ENCODE measurements at regions not wholly inside any gene's neighbourhood (a gene's known extent, or its start where the extent isn't known, plus 50 kb on each side); places are given as distances from the start of the nearest gene placed in this dataset.
"Not testable (repeated sequence)": the region's sequence is repeated elsewhere in the genome, so short reads cannot be mapped to it uniquely, and the experiment has no call there.

DNA sequence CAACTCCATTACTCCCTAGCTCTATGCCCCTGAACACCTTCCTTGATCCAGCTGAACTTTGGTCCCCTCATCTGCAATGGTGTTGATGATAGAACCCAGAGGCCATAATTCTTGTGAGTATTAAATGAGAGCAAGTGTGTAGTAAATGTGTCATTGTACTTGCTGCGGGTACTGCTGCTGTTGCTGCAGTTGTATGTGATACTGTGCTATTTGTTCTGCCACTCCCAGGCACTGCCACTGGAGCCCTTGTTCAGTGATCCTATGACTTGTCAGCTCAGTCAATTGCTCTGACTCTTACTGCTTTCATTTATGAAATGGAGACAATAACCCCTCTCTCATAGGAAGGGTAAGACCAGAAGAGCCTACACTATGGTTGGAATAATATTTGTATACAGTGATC lies 136.9 kb upstream of the PLGLB2 start:
- DNase-seq (ENCODE audit: low read depth), result not testable (repeated sequence)

DNA sequence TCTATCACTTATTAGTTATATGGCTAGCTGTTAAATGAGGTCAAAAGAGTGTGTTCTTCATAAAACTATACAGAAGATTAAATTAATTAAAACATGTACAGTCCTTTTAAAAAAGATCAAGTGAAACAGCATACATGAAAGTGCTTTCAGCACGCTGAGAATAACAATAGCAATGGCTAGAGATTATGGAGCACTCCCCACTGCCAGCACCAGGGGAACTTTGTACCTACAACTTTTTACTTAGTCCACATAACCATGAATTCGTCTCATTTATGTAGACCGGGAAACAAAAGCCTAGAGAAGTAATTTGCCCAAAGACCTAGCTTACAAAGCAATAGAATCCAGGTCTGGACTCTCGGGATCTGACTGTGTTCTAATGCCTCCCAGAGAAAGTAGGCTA lies 136.5 kb upstream of the PLGLB2 start:
- not testable (repeated sequence) for DNase-seq (ENCODE audit: low read depth)

DNA sequence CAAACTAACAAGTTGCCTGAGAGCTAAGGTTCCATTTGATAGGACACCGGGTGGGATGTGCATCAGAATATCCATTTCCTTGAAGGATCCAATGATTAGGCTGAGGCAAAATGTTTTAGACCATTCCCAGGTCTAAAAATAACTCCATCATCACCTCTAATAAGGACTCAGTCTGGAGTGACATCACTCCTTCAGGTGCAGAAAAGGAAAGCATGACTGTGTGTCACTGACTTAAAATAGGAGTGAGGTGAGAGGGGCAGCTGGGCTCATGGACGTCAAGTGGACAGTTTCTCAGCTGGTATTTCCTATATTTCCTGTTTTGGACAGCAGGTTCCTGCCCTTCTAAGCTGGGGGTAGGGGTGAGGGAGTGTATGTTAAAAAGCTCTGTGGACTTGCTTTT lies 135.9 kb upstream of the PLGLB2 start:
- not testable (repeated sequence) for DNase-seq (ENCODE audit: low read depth)

DNA sequence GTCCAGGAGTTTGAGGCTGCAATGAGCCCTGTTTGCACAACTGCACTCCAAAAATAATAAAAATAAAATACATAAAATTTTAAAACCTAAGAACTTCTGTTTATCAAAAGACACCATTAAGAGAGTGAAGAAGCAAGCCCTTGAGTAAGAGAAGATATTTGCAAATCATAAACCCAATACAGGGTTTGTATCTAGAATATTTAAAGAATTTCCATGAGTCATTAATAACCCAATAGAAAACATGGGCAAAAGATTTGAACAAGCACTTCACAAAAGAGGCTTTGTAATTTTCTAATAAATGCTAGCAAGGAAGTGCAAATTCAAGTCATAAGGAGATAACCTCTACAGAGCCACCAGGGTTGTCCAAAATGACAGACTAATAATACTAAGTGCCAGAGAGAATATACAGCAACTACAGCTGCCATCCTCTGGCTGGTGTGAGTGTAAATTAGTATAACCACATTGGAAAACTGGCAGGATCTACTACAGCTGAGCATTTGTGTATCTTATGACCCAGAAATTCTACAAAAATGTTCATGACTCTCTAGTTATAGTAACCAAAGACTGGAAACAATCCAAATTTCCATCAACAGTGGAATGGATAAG lies 133.0 kb upstream of the PLGLB2 start:
- not testable (repeated sequence) for DNase-seq (ENCODE audit: low read depth)

DNA sequence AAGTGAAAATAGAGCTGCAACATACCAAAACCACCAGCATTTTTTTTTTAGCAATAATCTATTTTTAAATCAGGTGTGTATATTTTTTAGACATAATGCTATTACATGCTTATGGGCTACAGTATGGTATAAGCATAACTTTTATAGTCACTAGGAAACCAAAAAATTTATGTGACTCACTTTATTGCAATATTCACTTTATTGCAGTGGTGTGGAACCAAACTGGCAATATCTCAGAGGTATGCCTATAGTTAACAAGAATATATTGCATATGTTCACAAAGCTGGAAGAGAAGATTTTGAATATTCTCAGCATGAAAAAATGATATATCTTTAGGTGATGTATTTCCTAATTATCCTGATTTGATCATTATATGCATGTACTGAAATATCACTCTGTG lies 128.8 kb upstream of the PLGLB2 start:
- not testable (repeated sequence) for DNase-seq (ENCODE audit: low read depth)

- not testable (repeated sequence) for DNase-seq (ENCODE audit: low read depth)
These were observed 126.7 kb upstream of the PLGLB2 start for GRCh38 chr2:87621139-87621538.

DNA sequence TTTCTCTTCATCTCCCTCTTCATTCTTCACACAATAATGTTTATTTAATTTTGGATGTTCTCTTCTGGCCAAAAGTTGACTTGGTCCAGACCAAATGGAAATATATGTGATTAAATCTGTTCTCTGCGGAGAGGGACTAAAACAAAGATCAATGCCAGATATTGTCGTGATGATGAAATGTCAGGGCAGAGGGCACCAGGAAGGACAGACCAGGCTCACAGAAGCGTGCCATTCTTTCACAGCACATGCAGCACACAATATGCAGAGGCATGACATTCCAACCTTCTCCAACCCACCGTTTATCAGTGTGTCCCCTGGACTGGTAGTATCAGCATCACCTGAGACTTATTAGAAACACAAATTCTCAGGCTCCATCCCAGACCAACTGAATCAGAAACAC lies 125.2 kb upstream of the PLGLB2 start:
- DNase-seq (ENCODE audit: low read depth), result not testable (repeated sequence)

- DNase-seq (ENCODE audit: low read depth), result not testable (repeated sequence)
These were observed 118.1 kb upstream of the PLGLB2 start for GRCh38 chr2:87629491-87630458.

- not testable (repeated sequence) for DNase-seq (ENCODE audit: low read depth)
These were observed 117.0 kb upstream of the PLGLB2 start for GRCh38 chr2:87630892-87631291.

- not testable (repeated sequence) for DNase-seq (ENCODE audit: low read depth)
These were observed 116.5 kb upstream of the PLGLB2 start for GRCh38 chr2:87631402-87631801.

- DNase-seq (ENCODE audit: low read depth), result not testable (repeated sequence)
These were observed 114.5 kb upstream of the PLGLB2 start for GRCh38 chr2:87633287-87633963.

- not testable (repeated sequence) for DNase-seq (ENCODE audit: low read depth)
These were observed 113.8 kb upstream of the PLGLB2 start for GRCh38 chr2:87634106-87634505.

DNA sequence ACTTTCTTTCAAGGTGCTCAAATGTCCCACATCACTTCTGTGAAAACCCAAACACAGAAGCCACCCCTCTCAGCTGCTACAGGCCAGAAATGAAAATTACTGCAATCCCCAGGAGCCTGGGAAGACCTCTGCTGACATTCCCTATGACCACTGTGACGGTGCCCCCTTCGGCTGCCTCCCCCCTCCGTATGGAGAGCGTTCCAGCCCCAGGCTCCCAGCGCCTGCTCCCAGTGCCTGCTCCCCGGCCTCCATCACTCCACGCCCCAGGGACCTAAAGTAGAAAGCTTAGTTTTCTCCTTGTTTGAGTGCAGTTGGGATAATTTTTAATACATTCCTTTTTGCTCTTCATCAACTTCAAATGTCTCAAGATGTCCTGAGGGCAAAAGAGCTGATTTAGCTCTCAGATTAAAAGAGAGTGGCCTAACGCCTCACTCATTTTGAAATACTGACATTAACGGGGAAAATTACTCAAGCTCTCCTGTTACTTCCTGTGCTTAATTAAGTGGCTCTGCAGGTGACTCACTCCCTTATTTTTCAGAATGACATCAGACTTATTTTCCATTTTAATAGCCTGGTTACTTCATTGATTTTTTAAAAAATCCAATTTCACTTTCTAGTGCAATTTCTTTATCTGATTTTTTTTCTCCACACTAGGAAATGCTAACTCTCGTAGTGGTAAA lies 112.8 kb upstream of the PLGLB2 start:
- not testable (repeated sequence) for DNase-seq (ENCODE audit: low read depth)

GRCh38 chr2:87636246-87636645 lies 111.6 kb upstream of the PLGLB2 start:
- DNase-seq (ENCODE audit: low read depth), result not testable (repeated sequence)

GRCh38 chr2:87636735-87637134 lies 111.2 kb upstream of the PLGLB2 start:
- not testable (repeated sequence) for DNase-seq (ENCODE audit: low read depth)

DNA sequence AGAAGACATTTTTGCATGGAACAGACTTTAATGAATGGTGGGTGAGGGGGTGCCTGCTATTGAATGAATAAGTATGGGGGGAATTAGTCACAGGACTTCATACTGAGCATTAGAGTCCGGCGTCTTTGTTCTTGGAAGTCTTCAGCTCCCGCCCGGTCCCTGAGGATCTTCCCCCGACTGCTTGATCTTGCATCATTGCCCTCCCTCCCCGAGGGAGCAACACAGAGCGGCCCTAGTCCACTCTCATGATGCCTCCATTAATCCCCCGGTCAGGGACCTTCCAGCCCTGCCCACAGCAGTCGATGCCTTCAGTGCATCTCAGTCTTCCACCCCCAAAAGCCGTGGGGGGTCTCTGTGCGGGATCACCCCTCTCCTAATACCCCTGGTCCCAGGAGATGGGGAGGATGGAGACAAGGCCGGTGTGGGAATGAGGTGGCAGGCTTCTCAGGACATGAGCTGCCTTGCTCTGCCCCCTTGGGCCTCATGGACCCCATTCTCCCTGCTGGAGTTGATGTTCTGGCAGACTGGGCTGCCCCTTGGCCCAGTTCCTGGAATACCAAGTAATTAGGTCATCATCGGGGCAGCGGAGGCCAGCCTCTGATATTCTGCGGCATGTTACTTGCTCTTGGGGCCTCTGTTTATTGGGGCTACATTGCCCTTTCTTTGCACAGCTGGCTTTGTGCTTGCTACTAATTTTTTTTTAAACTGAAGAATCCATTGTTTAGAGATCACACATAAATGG lies 110.5 kb upstream of the PLGLB2 start:
- DNase-seq (ENCODE audit: low read depth), result not testable (repeated sequence)

- DNase-seq (ENCODE audit: low read depth), result not testable (repeated sequence)
These were observed 109.6 kb upstream of the PLGLB2 start for GRCh38 chr2:87638114-87638807.

GRCh38 chr2:87638872-87639271 lies 109.0 kb upstream of the PLGLB2 start:
- DNase-seq (ENCODE audit: low read depth), result not testable (repeated sequence)

DNA sequence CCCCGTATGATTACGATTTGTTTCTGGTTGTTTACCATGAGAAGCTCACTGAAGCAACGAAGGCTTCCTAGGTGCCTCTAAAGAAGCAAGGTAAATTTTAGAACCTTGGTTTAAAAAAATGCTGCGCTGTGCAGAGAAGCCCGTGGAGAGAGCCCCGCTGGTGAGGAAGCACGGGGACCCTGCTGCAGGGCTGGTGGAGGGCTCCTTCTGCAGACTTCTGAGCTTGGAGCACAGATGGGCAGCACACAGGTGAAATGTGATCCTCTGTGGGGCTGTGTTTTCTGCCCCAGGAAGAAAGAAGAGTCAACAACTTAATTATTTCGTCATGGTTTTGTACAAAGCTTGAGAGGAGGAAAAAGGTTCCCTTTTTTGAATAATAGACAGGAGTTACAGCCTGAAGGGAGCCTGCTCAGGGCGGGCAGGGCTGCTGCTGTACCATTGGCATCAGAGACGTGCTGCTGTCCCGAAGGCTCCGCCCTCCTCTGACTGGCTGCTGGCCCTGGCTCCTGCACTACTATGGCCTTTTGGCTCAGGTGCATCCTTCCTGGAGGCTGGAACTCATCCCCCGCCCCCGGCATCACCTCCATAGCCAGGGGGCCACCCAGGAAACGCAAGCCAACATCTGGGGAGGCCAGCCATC lies 108.0 kb upstream of the PLGLB2 start:
- DNase-seq (ENCODE audit: low read depth), result not testable (repeated sequence)

DNA sequence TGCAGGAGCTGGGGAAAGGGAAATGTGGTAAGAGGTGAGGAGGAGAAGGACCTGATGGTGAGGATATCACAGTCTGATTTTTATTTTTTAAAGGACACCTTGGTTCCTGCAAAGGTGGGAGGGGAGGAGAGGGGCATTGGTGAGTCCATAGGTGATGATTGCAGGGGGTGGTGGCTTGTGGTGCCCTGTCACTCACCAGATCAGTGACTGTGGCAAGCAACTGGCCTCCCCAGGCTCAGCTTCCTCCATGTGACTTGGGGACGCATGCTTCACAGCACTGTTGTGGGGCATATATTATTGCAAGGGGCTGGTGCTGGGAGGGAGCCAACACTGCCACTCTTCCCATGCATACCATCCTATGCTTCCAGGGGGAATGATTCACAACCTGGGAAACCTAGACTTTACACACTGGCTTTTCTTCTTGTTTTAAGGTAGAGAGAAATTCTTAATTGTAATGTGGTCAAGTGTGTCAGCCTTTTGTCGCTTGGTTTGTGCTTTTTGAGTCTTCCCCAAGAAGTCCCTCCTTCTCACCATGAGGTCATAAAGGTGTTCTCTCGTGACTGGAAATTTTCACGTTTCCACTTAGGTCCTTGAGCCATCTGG lies 106.8 kb upstream of the PLGLB2 start:
- not testable (repeated sequence) for DNase-seq (ENCODE audit: low read depth)
